GM23338 (cell line): ENCODE measurements at regions not wholly inside any gene's neighbourhood (a gene's known extent, or its start where the extent isn't known, plus 50 kb on each side); places are given as distances from the start of the nearest gene placed in this dataset.

Experiments
- CREB1 ChIP-seq: fragments of 250-450 bp; sonication (Bioruptor Pico); IDR thresholded peaks from 2 replicates; pipeline ENCODE4 v1.5.0; 2020; ENCODE audit warnings: low read depth, mild to moderate bottlenecking, moderate library complexity
- CTCF ChIP-seq, 2 experiments: fragments of 200-600 bp in 1 of 2; sonication (generic) in 1 of 2; conservative IDR thresholded peaks; 2 replicates each; pipeline versions ENCODE4 v1.5.1 to v1.6.1; 2016 to 2017; ENCODE audit warnings: antibody characterized with exemption in 2 of 2, low read depth in 2 of 2, mild to moderate bottlenecking in 2 of 2, moderate library complexity in 1 of 2
- ETS1 ChIP-seq: IDR thresholded peaks from 2 replicates; pipeline ENCODE4 v1.6.1; 2016; ENCODE audit warnings: antibody characterized with exemption
- EZH2 ChIP-seq: fragments of 200-600 bp; sonication (generic); IDR thresholded peaks from one replicate; pipeline ENCODE4 v1.8.0; 2017; ENCODE audit warnings: antibody characterized with exemption, mild to moderate bottlenecking, low read depth; ENCODE audit not compliant: unreplicated experiment
- EZH2phosphoT487 ChIP-seq: fragments of 200-600 bp; sonication (generic); IDR thresholded peaks from one replicate; pipeline ENCODE4 v1.8.1; 2018; ENCODE audit warnings: antibody characterized with exemption; ENCODE audit not compliant: unreplicated experiment
- JUNB ChIP-seq: IDR thresholded peaks from one replicate; pipeline ENCODE4 v1.6.1; 2016; ENCODE audit warnings: antibody characterized with exemption; ENCODE audit not compliant: unreplicated experiment
- TF ChIP-seq, protein P1 (sequence below): IDR thresholded peaks from one replicate; pipeline ENCODE4 v1.6.1; 2018; ENCODE audit warnings: antibody characterized with exemption; ENCODE audit not compliant: unreplicated experiment

DNA sequence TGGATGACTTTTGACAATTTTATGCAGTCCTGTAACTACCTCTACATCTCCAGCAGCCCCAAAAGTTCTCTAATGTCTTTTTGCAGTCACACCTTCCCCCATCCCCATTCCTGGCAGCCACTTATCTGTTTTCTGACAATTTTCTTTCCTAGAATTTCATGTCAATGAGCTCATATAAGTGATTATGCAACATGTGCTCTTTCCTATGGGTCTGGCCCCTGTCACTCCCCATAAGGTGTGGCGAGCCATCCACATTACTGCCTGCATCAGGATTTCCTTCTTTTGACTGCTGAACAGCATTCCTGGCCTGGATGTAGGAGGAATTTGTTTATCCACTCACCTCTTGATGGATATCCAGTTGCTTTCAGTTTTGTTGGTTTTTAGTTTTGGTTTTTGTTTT lies 146.7 kb upstream of the MGMT start:
- no peak for TF ChIP-seq CTCF (conservative IDR thresholded peaks at IDR 0.05; ENCODE audit: low read depth in 2 of 2)
- TF ChIP-seq EZH2phosphoT487 = no peak
- TF ChIP-seq JUNB = no peak
- TF ChIP-seq EZH2 = no peak
- TF ChIP-seq, protein P1, sequence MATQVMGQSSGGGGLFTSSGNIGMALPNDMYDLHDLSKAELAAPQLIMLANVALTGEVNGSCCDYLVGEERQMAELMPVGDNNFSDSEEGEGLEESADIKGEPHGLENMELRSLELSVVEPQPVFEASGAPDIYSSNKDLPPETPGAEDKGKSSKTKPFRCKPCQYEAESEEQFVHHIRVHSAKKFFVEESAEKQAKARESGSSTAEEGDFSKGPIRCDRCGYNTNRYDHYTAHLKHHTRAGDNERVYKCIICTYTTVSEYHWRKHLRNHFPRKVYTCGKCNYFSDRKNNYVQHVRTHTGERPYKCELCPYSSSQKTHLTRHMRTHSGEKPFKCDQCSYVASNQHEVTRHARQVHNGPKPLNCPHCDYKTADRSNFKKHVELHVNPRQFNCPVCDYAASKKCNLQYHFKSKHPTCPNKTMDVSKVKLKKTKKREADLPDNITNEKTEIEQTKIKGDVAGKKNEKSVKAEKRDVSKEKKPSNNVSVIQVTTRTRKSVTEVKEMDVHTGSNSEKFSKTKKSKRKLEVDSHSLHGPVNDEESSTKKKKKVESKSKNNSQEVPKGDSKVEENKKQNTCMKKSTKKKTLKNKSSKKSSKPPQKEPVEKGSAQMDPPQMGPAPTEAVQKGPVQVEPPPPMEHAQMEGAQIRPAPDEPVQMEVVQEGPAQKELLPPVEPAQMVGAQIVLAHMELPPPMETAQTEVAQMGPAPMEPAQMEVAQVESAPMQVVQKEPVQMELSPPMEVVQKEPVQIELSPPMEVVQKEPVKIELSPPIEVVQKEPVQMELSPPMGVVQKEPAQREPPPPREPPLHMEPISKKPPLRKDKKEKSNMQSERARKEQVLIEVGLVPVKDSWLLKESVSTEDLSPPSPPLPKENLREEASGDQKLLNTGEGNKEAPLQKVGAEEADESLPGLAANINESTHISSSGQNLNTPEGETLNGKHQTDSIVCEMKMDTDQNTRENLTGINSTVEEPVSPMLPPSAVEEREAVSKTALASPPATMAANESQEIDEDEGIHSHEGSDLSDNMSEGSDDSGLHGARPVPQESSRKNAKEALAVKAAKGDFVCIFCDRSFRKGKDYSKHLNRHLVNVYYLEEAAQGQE = no peak
- no peak for TF ChIP-seq CREB1 (CRISPR knock-in tag)
- no peak for TF ChIP-seq ETS1
